Skeletal muscle tissue (tissue), 3 donors: ENCODE measurements at regions not wholly inside any gene's neighbourhood (a gene's known extent, or its start where the extent isn't known, plus 50 kb on each side); places are given as distances from the start of the nearest gene placed in this dataset.

Experiments
- H3K27ac ChIP-seq: one replicate; pipeline ENCODE4 v1.7.0; 2013; ENCODE audit warnings: mild to moderate bottlenecking, low read depth, low read length, inconsistent platforms
- H3K27me3 ChIP-seq, 3 donors: one replicate each; pipeline ENCODE4 v1.7.0; 2013; ENCODE audit warnings: low read length in 3 of 3; ENCODE audit not compliant: control insufficient read depth in 3 of 3, insufficient read depth in 3 of 3
- H3K36me3 ChIP-seq, 3 donors: one replicate each; pipeline ENCODE4 v1.7.0; 2013; ENCODE audit warnings: low read length in 3 of 3; ENCODE audit not compliant: control insufficient read depth in 3 of 3, insufficient read depth in 3 of 3
- H3K4me1 ChIP-seq, 3 donors: one replicate each; pipeline ENCODE4 v1.7.0; 2013; ENCODE audit warnings: low read length in 3 of 3, mild to moderate bottlenecking in 3 of 3; ENCODE audit not compliant: control insufficient read depth in 3 of 3, insufficient read depth in 3 of 3
- H3K4me3 ChIP-seq, 3 donors: one replicate each; pipeline ENCODE4 v1.7.0; 2013; ENCODE audit warnings: low read length in 3 of 3
- H3K9ac ChIP-seq, 3 donors: one replicate each; pipeline ENCODE4 v1.7.0; 2013; ENCODE audit warnings: low read length in 3 of 3, mild to moderate bottlenecking in 3 of 3, moderate library complexity in 2 of 3, low read depth in 1 of 3
- H3K9me3 ChIP-seq, 3 donors: one replicate each; pipeline ENCODE4 v1.7.0; 2013; ENCODE audit warnings: low read length in 3 of 3; ENCODE audit not compliant: control insufficient read depth in 3 of 3
- donor health status: Osteomylitis.

GRCh38 chr3:66754613-66755012 lies 243.5 kb upstream of the KBTBD8 start:
- Histone ChIP-seq H3K36me3 (no peaks in the 10 kb centered on the region), H3K4me3 (no peak overlapping the region), H3K4me1 (no peaks in the 10 kb centered on the region), H3K27ac (no peak overlapping the region), H3K9me3 (no peaks in the 10 kb centered on the region), H3K27me3 (no peaks in the 10 kb centered on the region), H3K9ac (no peak overlapping the region)

GRCh38 chr3:66755924-66756323 lies 242.2 kb upstream of the KBTBD8 start:
- H3K27ac ChIP-seq = no peak overlapping the region
- H3K4me3 ChIP-seq = no peak overlapping the region
- H3K27me3 ChIP-seq = no peaks in the 10 kb centered on the region
- no peak overlapping the region for H3K9ac ChIP-seq
- peaks cover 0 to 2% (median 0%) of the 10 kb centered on the region in 3 donors for H3K4me1 ChIP-seq
- H3K9me3 ChIP-seq = no peaks in the 10 kb centered on the region
- H3K36me3 ChIP-seq = no peaks in the 10 kb centered on the region

- peaks cover 3 to 8% (median 5%) of the 10 kb centered on the region in 3 donors for H3K4me1 ChIP-seq
- no peak overlapping the region for H3K4me3 ChIP-seq
- no peaks in the 10 kb centered on the region for H3K9me3 ChIP-seq
- H3K36me3 ChIP-seq = no peaks in the 10 kb centered on the region
- H3K27me3 ChIP-seq = no peaks in the 10 kb centered on the region
- H3K27ac ChIP-seq = no peak overlapping the region
- no peak overlapping the region for H3K9ac ChIP-seq
These were observed 241.6 kb upstream of the KBTBD8 start for GRCh38 chr3:66756468-66757036.

- no peaks in the 10 kb centered on the region for H3K36me3 ChIP-seq
- H3K27me3 ChIP-seq = no peaks in the 10 kb centered on the region
- H3K9ac ChIP-seq = peak overlapping the region in 2 of 3 donors; percentile 20 to 34
- H3K27ac ChIP-seq = peak overlapping the region; percentile 64
- H3K4me3 ChIP-seq = no peak overlapping the region
- peaks cover 12 to 22% (median 17%) of the 10 kb centered on the region in 3 donors for H3K4me1 ChIP-seq
- H3K9me3 ChIP-seq = no peaks in the 10 kb centered on the region
These were observed 236.9 kb upstream of the KBTBD8 start for GRCh38 chr3:66761093-66761780.

GRCh38 chr3:66762916-66763693 lies 235.0 kb upstream of the KBTBD8 start:
- H3K27me3 ChIP-seq = no peaks in the 10 kb centered on the region
- H3K4me1 ChIP-seq = peaks cover 12 to 22% (median 17%) of the 10 kb centered on the region in 3 donors
- peak overlapping the region; percentile 64 for H3K27ac ChIP-seq
- no peak overlapping the region for H3K4me3 ChIP-seq
- H3K9me3 ChIP-seq = no peaks in the 10 kb centered on the region
- no peak overlapping the region for H3K9ac ChIP-seq
- no peaks in the 10 kb centered on the region for H3K36me3 ChIP-seq

GRCh38 chr3:66778107-66778506 lies 220.0 kb upstream of the KBTBD8 start:
- Histone ChIP-seq H3K4me1 (no peaks in the 10 kb centered on the region), H3K4me3 (no peak overlapping the region)

GRCh38 chr3:66778777-66779176 lies 219.3 kb upstream of the KBTBD8 start:
- Histone ChIP-seq H3K9ac (no peak overlapping the region), H3K9me3 (no peaks in the 10 kb centered on the region), H3K4me1 (no peaks in the 10 kb centered on the region), H3K36me3 (no peaks in the 10 kb centered on the region), H3K4me3 (no peak overlapping the region), H3K27me3 (no peaks in the 10 kb centered on the region), H3K27ac (no peak overlapping the region)

More at GRCh38 chr3:66778107-66778506, 220.0 kb upstream of the KBTBD8 start:
- Histone ChIP-seq H3K9me3 (no peaks in the 10 kb centered on the region), H3K27ac (no peak overlapping the region), H3K27me3 (no peaks in the 10 kb centered on the region), H3K36me3 (no peaks in the 10 kb centered on the region), H3K9ac (no peak overlapping the region)

GRCh38 chr3:66785191-66785909 lies 212.8 kb upstream of the KBTBD8 start:
- H3K9me3 ChIP-seq = no peaks in the 10 kb centered on the region
- H3K4me3 ChIP-seq = no peak overlapping the region
- no peaks in the 10 kb centered on the region for H3K4me1 ChIP-seq
- no peak overlapping the region for H3K9ac ChIP-seq
- H3K27ac ChIP-seq = no peak overlapping the region
- no peaks in the 10 kb centered on the region for H3K36me3 ChIP-seq
- H3K27me3 ChIP-seq = no peaks in the 10 kb centered on the region

- Histone ChIP-seq H3K4me1 (no peaks in the 10 kb centered on the region), H3K9ac (no peak overlapping the region), H3K27me3 (no peaks in the 10 kb centered on the region), H3K4me3 (no peak overlapping the region), H3K36me3 (no peaks in the 10 kb centered on the region), H3K27ac (no peak overlapping the region), H3K9me3 (no peaks in the 10 kb centered on the region)
These were observed 208.4 kb upstream of the KBTBD8 start for GRCh38 chr3:66789580-66790237.
